ENCODE measurements at regions not wholly inside any gene's neighbourhood (a gene's known extent, or its start where the extent isn't known, plus 50 kb on each side); places are given as distances from the start of the nearest gene placed in this dataset.
"Not testable (repeated sequence)": the region's sequence is repeated elsewhere in the genome, so short reads cannot be mapped to it uniquely, and the experiment has no call there.

DNA sequence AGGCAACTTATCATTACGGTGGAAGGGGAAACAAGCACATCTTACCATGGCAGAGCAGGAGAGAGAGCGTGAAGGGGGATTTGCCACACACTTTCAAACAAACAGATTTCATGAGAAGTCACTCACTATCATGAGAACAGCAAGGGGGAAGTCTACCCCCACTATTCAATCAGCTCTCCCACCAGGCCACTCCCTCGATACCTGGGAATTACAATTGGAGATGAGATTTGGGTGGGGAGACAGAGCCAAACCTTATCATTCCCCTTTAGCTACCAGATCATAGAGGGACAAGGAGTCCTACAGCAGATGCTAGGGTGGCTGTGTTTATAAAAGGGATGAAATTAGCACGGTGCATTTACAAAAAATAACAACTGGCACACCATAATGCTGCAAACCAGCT, 2149.4 kb upstream of the ACO1 start:
- no peak for DNase-seq

DNA sequence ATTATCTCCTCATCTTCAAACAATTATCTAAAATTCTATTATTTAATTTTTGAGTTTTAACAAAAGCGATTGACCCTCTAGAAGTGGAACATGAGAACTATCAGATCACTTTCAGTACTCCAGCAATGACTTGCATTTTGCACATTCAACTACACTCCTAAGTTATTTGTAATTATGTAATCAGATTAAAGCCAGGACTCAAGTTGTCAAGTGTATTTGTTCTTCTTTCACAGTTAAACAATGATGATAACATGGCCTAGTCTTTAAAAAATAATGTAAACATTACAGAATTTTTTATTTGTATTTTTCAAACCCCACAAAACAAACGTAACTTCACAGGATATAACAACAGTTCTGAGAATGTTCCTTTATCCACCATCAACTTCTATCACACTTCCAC, 2148.9 kb upstream of the ACO1 start:
- no peak for DNase-seq

DNA sequence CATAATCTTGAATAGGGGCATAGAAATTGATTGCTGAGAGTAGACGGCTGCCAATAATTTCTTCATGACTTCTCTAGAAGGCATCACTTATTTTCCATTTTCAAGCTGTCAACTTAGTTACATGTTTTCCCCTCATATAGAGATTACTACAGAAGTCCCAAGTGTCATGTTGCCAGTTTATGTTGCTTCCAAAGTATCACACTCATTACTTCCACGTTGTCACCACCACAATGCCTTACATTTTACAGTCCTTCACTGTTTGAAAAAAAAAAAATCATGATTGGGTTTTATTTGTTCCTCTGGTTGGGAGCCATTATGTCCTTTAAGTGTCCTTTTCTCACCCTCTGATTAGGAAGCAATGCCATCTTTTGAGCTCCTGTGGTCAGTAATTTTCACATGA, 2144.6 kb upstream of the ACO1 start:
- no peak for DNase-seq

GRCh38 chr9:30243467-30243866, 2141.0 kb upstream of the ACO1 start:
- DNase-seq: no peak

- DNase-seq: no peak
Observed at GRCh38 chr9:30244877-30245276, 2139.6 kb upstream of the ACO1 start.

GRCh38 chr9:30250872-30251271, 2133.6 kb upstream of the ACO1 start:
- DNase-seq: no peak

DNA sequence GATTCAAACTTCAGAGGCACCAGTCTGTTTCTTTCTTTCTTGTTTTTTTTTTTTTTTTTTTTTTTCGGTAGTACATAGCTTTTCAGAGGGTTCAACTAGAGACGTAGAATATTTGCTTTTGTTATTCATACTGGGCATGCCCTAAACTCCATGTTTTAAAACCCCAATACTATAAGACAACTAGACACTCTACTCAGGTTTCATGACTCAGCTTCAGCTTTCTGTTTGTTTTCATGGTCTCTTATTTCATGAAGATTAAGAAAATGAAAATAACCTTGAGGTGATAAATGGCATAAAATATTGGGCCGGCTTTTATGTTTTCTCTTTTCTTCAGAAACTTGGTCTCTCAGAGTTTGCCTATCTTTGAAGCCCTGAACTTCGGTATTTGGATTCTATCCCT, 2126.3 kb upstream of the ACO1 start:
- no peak for DNase-seq

GRCh38 chr9:30280229-30280900, 2104.1 kb upstream of the ACO1 start:
- no peak for DNase-seq

- DNase-seq: no peak
Observed at GRCh38 chr9:30289435-30289834, 2095.0 kb upstream of the ACO1 start.

- not testable (repeated sequence) for DNase-seq
Observed at GRCh38 chr9:30292026-30292425, 2092.4 kb upstream of the ACO1 start.

DNA sequence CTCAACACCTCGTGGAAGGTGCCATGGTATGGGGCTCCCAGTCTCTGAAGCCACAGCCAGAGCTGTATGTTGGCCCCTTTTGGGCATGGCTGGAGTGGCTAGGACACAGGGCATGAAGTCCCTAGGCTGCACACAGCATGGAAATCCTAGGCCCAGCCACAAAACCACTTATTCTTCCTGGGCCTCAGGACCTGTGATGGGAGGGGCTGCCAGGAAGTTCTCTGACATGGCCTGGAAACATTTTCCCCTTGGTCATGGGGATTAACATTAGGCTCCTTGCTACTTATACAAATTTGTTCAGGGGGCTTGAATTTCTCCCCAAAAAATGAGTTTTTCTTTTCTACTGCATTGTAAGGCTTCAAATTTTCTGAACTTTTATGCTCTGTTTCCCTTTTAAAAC, 2091.2 kb upstream of the ACO1 start:
- no peak for DNase-seq

GRCh38 chr9:30299126-30299780, 2085.2 kb upstream of the ACO1 start:
- DNase-seq: no peak

DNA sequence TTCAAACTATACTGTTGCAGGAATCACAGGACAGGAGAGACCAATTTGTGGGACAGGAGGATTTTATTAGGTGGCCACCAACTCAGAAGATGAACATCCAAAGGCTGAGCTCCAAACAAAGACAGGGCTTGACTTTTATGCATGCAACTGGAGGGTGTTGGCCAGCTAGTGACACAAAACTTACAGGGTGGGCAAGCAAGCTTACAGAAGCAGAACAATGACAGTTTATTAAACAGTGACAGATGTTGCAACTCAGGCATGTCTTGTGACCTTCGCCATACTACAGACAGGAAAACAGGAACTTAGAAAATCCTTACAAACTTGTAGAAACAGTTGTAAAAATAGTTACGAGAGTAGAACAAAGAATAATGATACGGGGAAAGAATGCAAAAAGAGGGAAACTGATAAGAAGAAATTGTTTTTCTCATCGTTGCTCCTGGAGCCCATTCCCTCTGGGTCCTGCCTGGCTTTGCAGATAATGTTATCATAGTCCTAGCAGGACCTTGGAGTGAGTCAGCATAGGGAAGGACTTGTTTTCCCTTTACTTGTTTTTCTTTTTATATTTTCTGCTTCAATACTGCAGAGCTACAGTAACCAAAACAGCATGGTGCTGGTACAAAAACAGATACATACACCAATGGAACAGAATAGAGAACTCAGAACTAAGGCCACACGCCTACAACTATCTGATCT, 2083.0 kb upstream of the ACO1 start:
- no peak for DNase-seq

DNA sequence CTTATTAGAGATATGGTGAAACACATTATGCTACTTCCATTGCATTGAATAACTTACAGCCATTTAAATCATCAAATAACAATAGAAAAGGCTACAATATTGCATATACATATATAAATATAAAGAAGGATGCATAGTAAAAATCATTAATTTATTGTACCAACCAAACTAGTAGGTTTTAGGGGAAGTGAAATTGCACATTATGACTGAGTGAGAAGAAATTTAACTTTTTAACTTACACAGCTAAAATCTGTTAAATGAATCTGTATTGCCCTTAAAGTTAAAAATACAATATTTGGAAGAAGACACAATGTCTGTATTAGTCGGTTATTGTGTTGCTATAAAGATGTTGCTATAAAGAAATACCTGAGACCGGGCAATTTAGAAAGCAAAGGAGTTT, 2073.7 kb upstream of the ACO1 start:
- no peak for DNase-seq

DNA sequence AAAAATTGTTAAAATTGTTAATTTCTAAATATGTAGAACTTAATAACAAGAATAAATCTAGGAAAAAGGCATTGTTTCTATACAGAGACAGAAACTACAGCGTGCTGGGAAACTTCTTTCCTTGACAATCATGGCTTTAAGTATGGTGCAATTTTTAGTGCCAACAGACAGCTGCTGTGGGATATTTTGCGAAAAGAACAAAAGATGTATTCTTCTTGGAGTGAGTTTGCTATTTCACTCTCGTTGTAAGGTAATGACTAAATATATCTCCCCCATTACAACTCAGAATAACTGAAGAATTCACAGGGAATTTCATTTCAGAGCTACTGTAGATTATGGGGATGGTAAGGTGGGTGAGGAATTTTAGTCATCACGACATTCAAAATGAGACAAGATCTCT, 2055.0 kb upstream of the ACO1 start:
- peak in 2 of 56 donors; percentile 1 to 8 for DNase-seq

- DNase-seq: no peak
Observed at GRCh38 chr9:30348904-30349303, 2035.5 kb upstream of the ACO1 start.

DNA sequence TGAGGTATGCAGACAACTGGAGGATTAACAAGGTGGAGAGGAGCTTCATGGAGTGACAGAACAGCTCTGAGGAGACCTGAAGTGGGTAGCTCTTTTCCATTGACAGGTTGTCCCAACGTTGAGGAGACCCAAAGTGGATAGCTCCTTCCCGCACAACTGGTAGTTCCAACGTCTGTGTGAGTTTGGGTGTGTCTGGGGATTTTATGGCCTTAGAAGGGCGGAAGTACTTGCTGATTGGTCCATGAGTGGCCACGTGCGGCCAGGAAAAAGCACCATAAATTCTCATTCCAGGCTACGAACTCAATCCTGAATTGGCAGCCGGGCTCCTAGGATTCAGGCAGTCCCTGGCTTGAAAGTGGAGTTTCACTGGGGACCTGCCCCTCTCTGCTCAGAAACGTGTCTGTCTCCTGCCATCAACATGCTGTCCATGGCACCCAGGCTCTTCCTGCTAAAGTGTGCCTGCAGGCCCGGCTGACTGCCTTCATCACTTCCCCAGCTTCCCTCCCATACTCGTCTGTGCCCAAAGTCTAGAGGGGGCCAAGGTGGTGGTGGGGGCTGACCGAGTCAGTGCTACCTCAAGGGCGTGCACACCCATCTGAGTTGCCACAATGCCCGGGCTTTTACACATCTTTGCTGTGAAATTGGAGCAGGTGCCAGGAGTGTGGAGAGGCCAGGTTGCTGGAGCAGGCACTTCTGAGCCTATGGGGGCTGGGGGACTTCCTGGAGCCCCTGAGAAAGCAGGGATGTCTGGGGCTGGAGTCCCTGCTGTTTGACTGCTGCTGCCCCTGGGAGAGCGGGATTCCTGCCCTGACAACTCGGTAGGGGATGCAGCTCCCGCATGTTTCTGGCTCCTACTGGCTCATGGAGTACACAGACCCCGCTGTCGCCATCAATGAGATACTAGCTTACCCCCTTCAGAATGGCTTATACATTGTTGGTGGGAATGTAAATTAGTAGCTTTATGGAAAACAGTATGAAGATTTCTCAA, 2034.6 kb upstream of the ACO1 start:
- no peak for DNase-seq

GRCh38 chr9:30356221-30356620, 2028.2 kb upstream of the ACO1 start:
- no peak for DNase-seq

DNA sequence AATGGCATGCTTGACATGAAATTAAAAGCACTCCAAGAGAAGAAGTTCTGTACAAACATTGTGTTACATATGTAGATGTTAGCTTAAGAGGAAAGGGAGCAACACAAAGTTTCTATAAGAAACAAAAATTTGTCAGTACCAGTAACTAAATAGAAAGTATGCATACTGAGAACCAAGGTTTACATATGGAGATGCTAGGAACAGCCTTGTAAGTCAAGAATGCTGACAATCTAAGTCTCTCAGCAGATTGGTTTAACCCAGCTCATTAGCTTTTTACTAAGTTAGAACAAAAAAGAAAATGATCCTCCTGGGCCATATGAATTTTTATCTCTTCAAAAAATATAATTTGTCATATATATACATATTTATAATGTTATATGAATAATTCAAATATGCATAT, 2022.1 kb upstream of the ACO1 start:
- DNase-seq: no peak

DNA sequence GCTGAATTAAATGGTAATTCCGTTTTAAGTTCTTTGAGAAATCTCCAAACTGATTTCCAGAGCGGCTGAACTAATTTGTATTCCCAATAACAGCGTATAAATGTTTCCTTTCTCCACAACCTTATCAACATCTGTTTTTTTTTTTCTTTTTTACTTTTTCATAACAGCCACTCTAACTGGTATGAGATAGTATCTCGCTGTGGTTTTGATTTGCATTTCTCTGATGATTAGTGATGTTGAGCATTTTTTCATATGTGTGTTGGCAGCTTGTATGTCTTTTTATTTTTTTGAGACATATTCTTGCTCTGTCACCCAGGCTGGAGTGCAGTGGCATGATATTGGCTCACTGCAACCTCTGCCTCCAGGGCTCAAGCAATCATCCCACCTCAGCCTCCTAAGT, 2018.3 kb upstream of the ACO1 start:
- not testable (repeated sequence) for DNase-seq

DNA sequence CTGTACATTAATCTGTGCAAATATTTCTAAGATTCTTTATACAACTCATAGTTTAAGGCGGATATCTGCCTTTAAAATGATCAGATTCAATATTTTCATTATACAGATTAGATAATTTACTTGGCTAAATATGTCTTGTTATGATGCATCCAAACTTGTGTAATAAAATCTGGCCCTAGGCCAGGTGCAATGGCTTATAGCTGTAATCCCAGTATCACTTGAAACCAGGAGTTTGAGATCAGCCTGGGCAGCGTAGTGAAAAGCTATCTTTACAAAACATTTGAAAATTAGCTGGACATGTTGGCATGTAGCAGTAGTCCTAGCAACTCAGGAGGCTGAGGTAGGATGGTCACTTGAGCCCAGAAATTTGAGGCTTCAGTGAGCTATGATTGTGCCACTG, 2002.2 kb upstream of the ACO1 start:
- DNase-seq: no peak

GRCh38 chr9:30410273-30410672, 1974.2 kb upstream of the ACO1 start:
- no peak for DNase-seq

Data from nucleus accumbens (tissue), 56 donors.